Ishikawa (cell line): ENCODE measurements at regions not wholly inside any gene's neighbourhood (a gene's known extent, or its start where the extent isn't known, plus 50 kb on each side); places are given as distances from the start of the nearest gene placed in this dataset.

Experiments used
- CEBPB ChIP-seq: IDR thresholded peaks from 2 replicates; pipeline ENCODE4 v1.6.1; 2012
- CREB1 ChIP-seq: IDR thresholded peaks from 2 replicates; pipeline ENCODE4 v1.6.1; 2012; ENCODE audit warnings: low read depth
- EGR1 ChIP-seq: IDR thresholded peaks from 2 replicates; pipeline ENCODE4 v1.6.1; 2012
- EP300 ChIP-seq: IDR thresholded peaks from 2 replicates; pipeline ENCODE4 v1.6.1; 2012; ENCODE audit warnings: borderline replicate concordance
- FOXM1 ChIP-seq: IDR thresholded peaks from 2 replicates; pipeline ENCODE4 v1.6.1; 2012; ENCODE audit warnings: low read depth, borderline replicate concordance
- NFIC ChIP-seq: IDR thresholded peaks from 2 replicates; pipeline ENCODE4 v1.6.1; 2012
- RAD21 ChIP-seq: IDR thresholded peaks from 2 replicates; pipeline ENCODE4 v1.6.1; 2012; ENCODE audit warnings: low read depth
- TAF1 ChIP-seq: IDR thresholded peaks from 2 replicates; pipeline ENCODE4 v1.6.1; 2012; ENCODE audit warnings: low read depth, mild to moderate bottlenecking
- TCF12 ChIP-seq: IDR thresholded peaks from 2 replicates; pipeline ENCODE4 v1.6.1; 2012; ENCODE audit warnings: low read depth
- TEAD4 ChIP-seq: IDR thresholded peaks from 2 replicates; pipeline ENCODE4 v1.6.1; 2012
- YY1 ChIP-seq: IDR thresholded peaks from 2 replicates; pipeline ENCODE4 v1.6.1; 2012; ENCODE audit warnings: low read depth
- ZBTB7A ChIP-seq: IDR thresholded peaks from 2 replicates; pipeline ENCODE4 v1.6.1; 2012; ENCODE audit warnings: low read depth
- TF ChIP-seq, protein P1 (sequence below): IDR thresholded peaks from 2 replicates; pipeline ENCODE4 v1.6.1; 2012; ENCODE audit warnings: low read depth, mild to moderate bottlenecking
- TF ChIP-seq, protein P2 (sequence below): IDR thresholded peaks from 2 replicates; pipeline ENCODE4 v1.6.1; 2012
- TF ChIP-seq, protein P3 (sequence below): IDR thresholded peaks from 2 replicates; pipeline ENCODE4 v1.6.1; 2012

DNA sequence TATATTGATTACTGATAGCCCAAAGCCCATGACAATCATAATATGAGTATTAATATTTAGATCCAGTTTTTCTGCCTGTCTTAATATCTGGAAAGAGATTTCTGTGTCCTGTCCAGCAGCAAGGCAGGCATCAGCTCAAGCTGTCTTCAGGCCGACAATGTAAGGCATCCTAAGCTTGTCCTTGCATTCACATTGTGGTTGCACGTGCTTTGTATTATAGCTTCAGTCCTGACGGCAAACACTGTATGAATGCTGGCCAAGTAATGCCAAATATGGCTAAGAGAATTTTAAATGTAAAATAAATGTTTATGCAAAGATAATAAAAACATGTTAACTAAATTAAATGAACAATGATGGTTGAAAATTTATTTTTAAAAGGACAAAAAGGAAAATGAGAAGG, 255.7 kb upstream of the RPS6KA3 start:
- TF ChIP-seq YY1 (no peak), RAD21 (no peak), TAF1 (no peak), ZBTB7A (no peak)

DNA sequence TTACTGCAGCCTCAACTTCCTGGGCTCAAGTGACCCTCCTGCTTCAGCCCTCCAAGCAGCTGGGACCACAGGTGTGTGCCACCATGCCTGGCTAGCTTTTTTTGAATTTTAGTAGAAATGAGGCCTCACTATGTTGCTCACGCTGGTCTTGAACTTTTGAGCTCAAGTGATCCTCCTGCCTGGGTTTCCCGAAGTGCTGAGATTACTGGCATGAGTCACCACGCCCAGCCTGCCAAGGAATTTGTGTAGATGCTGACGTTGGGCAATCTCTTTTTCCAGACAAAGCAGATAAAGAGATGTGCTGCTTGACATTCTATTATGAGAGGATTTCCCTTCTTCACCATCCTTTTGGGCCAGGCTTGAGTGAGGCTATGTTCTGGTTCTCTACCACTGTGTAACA, 254.5 kb upstream of the RPS6KA3 start:
- TF ChIP-seq EP300 (no peak), ZBTB7A (no peak)

DNA sequence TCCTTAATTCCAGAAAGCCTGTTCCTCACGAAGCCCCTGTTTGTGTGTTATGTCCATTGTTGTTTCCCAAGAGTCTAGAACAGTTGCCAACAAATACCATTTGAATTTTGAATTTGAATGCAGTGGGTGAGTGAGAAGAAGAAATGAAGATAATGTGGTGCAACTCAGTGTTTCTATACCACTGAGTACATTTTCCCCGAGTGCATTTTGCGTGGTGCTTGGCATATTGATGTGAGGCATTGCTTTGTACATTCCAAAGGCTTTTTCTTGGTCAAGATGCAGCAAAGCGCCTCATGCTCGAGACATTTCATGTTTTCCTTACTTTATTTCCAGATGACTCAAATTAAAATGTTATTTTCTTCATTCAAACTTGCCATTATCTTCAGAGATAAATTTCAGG, 253.1 kb upstream of the RPS6KA3 start:
- TF ChIP-seq TCF12 = no peak
- TF ChIP-seq NFIC = no peak
- no peak for TF ChIP-seq TEAD4

DNA sequence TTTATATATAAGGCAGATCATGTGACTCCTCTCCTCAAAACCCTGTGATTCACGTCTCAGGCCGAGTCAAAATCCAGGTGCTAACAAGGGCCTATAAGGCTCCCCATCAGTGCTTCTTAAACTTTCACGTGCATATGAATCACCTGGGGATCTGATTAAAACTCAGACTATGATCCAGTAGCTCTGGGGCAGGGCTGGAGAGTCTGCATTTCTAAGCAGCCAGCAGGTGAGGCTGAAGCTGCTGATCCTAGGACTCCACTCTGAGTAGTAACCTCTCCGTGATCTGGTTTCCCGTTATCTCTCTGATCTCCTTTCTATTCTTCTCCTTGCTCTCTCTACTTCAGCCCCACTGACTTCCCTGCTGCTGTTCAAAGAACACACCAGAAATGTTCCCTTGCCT, 252.4 kb upstream of the RPS6KA3 start:
- no peak for TF ChIP-seq NFIC
- TF ChIP-seq CREB1 = no peak
- TF ChIP-seq ZBTB7A = no peak
- TF ChIP-seq, protein P1, sequence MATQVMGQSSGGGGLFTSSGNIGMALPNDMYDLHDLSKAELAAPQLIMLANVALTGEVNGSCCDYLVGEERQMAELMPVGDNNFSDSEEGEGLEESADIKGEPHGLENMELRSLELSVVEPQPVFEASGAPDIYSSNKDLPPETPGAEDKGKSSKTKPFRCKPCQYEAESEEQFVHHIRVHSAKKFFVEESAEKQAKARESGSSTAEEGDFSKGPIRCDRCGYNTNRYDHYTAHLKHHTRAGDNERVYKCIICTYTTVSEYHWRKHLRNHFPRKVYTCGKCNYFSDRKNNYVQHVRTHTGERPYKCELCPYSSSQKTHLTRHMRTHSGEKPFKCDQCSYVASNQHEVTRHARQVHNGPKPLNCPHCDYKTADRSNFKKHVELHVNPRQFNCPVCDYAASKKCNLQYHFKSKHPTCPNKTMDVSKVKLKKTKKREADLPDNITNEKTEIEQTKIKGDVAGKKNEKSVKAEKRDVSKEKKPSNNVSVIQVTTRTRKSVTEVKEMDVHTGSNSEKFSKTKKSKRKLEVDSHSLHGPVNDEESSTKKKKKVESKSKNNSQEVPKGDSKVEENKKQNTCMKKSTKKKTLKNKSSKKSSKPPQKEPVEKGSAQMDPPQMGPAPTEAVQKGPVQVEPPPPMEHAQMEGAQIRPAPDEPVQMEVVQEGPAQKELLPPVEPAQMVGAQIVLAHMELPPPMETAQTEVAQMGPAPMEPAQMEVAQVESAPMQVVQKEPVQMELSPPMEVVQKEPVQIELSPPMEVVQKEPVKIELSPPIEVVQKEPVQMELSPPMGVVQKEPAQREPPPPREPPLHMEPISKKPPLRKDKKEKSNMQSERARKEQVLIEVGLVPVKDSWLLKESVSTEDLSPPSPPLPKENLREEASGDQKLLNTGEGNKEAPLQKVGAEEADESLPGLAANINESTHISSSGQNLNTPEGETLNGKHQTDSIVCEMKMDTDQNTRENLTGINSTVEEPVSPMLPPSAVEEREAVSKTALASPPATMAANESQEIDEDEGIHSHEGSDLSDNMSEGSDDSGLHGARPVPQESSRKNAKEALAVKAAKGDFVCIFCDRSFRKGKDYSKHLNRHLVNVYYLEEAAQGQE = no peak
- no peak for TF ChIP-seq TEAD4
- TF ChIP-seq YY1 = no peak
- TF ChIP-seq, protein P2, sequence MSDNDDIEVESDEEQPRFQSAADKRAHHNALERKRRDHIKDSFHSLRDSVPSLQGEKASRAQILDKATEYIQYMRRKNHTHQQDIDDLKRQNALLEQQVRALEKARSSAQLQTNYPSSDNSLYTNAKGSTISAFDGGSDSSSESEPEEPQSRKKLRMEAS = no peak
- TF ChIP-seq EP300 = no peak
- no peak for TF ChIP-seq EGR1
- TF ChIP-seq CEBPB = no peak
- no peak for TF ChIP-seq TCF12
- no peak for TF ChIP-seq RAD21
- TF ChIP-seq, protein P3, sequence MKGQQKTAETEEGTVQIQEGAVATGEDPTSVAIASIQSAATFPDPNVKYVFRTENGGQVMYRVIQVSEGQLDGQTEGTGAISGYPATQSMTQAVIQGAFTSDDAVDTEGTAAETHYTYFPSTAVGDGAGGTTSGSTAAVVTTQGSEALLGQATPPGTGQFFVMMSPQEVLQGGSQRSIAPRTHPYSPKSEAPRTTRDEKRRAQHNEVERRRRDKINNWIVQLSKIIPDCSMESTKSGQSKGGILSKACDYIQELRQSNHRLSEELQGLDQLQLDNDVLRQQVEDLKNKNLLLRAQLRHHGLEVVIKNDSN = no peak

DNA sequence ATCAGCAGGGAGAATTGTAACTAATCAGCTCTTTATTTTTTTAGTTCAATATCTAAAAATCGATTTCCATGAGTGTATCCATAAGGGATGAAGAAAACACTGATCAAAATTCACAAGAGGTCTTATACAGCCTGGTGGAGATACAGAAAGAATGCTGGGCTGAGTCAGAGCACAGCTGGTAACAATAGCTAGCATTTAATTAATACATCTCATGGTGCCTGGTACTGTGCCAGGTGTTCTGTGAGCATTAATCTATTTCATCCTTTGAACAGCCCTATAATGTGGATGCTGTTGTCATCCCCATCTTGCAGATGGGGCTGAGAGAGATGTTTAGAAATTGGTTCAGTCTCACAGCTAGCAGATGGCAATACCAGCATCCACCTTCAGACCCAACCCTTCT, 250.9 kb upstream of the RPS6KA3 start:
- TF ChIP-seq, protein P1 = no peak
- TF ChIP-seq CEBPB (no peak), NFIC (no peak), TEAD4 (no peak), ZBTB7A (no peak), FOXM1 (no peak)

DNA sequence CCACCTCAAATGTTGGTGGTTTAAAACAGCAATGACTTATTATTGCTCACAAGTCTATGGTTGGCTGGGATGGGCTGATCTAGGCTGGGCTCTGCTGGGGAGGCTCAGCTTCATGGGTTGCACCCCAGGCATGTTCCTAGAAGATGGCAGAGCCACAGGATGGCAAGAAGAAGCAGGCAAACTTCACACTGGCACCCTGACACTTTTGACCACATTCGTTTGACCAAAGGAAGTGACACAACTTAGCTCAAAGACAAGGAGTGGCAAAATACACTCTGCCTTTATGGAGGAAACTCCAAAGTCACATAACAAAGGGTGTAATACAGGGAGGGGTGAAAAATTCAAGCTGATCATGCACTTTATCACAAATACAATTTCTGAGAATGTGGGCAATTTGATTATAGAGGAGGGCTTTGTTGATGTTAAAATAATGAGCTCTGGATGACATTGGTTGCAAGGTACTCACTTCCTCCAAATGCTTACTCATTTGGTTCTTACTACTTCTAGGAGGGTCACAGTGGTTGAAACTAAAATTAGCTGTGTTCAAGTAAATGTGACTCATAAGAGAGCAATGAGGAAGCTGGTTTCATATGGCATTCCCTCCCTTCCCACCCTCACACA, 249.2 kb upstream of the RPS6KA3 start:
- TF ChIP-seq EGR1 (no peak), TEAD4 (peak; percentile 60), ZBTB7A (no peak)

DNA sequence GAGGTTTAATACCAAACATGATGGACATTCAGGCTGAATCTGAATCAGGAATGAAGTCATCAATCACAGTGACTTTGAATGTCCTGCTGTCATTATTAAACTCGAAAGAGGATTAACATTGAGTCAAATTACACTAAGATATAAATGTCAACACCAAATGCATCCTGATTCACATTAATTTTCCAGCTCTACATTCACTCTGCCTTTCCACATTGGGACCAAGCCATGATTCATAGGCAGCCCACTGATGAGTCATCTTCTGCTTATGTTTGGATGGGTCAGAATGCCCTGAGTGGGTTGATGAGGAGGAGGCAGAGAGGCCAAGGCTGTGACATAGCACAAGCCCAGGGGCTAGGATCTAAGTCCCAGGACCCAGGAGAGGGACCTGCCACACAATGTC, 247.6 kb upstream of the RPS6KA3 start:
- no peak for TF ChIP-seq RAD21
- TF ChIP-seq CREB1 = no peak
- no peak for TF ChIP-seq ZBTB7A

DNA sequence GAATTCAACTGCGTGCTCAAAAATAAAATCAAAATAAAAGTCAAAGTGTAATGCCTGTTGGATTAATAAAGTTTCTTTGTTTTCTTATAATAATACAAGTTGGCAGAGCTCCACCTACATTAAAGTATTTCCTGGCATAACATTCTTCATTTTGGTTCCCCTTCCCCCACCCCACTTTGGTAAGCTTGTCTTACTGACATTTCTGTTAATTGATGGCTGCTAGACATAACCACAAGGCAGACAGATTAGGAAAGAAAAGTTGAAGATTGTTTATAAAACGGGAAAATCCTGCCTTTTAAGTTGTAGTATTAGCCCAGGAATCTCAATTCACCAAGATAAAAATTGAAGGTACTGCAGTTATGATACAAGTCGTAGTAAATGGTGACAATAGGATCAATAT, 246.5 kb upstream of the RPS6KA3 start:
- TF ChIP-seq CREB1 = no peak
- no peak for TF ChIP-seq TEAD4

DNA sequence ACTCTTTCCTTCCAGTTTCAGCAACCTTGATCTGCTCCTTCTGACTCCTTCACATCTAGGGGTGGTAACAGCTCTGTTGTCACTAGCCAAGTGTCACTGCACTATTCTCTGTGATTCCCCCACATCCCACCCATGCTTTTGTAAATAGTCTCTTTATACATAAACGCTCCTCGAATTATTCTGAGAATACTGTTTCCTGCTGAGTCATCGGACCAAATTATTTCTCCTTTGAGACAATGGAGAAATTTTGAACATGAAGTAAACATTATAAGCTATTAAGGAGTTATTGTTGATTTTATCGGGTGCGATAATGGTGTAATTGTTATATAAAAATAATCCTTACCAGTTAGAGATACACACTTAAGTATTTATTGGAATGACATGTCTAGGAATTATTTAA, 245.1 kb upstream of the RPS6KA3 start:
- TF ChIP-seq CREB1 (no peak), TCF12 (no peak), TEAD4 (no peak), CEBPB (no peak), RAD21 (no peak), ZBTB7A (no peak)
- TF ChIP-seq, protein P2 = no peak
- TF ChIP-seq, protein P1 = no peak
